Activated naive CD8-positive, alpha-beta T cell treated with anti-CD3 and anti-CD28 coated beads for 36 hours (primary cell): ENCODE measurements at regions not wholly inside any gene's neighbourhood (a gene's known extent, or its start where the extent isn't known, plus 50 kb on each side); places are given as distances from the start of the nearest gene placed in this dataset.
"Not testable (repeated sequence)": the region's sequence is repeated elsewhere in the genome, so short reads cannot be mapped to it uniquely, and the experiment has no call there.

Source experiments
- DNase-seq: peaks from one replicate; pipeline ENCODE4 v3.0.0; 2021
- H3K27ac Mint-ChIP-seq: one replicate; pipeline ENCODE4 v1.8.0; 2022; ENCODE audit warnings: mild to moderate bottlenecking, moderate library complexity, mixed read lengths
- H3K27me3 Mint-ChIP-seq: one replicate; pipeline ENCODE4 v1.8.0; 2022; ENCODE audit warnings: mild to moderate bottlenecking, mixed read lengths
- H3K36me3 Mint-ChIP-seq: one replicate; pipeline ENCODE4 v1.8.0; 2021; ENCODE audit warnings: mild to moderate bottlenecking, mixed read lengths
- H3K4me1 Mint-ChIP-seq: one replicate; pipeline ENCODE4 v1.8.0; 2021; ENCODE audit warnings: mixed read lengths
- H3K4me3 Mint-ChIP-seq: one replicate; pipeline ENCODE4 v1.8.0; 2022; ENCODE audit warnings: mild to moderate bottlenecking, moderate library complexity, mixed read lengths
- H3K9me3 Mint-ChIP-seq: one replicate; pipeline ENCODE4 v1.8.0; 2022; ENCODE audit warnings: mixed read lengths

DNA sequence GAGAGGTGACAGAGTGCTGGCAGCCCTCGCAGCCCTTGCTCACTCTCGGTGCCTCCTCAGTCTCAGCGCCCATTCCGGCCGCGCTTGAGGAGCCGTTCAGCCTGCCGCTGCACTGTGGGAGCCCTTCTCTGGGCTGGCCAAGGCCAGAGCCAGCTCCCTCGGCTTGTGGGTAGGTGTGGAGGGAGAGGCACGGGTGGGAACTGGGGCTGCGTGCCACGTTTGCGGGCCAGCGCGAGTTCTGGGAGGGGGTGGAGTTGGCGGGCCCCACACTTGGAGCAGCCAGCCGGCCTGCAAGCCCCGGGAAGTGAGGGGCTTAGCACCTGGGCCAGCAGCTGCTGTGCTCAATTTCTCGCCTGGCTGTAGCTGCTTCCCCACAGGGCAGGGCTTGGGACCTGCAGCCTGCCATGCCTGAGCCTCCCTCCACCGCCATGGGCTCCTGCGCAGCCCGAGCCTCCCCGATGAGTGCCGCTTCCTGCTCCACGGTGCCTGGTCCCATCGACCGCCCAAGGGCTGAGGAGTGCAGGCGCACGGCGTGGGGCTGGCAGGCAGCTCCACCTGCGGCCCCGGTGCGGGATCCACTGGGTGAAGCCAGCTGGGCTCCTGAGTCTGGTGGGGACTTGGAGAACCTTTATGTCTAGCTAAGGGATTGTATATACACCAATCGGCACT, 1278.1 kb downstream of the SUCLG1 start:
- not testable (repeated sequence) for H3K4me1 Mint-ChIP-seq, H3K4me3 Mint-ChIP-seq, H3K36me3 Mint-ChIP-seq, H3K27ac Mint-ChIP-seq, DNase-seq, H3K9me3 Mint-ChIP-seq, H3K27me3 Mint-ChIP-seq

DNA sequence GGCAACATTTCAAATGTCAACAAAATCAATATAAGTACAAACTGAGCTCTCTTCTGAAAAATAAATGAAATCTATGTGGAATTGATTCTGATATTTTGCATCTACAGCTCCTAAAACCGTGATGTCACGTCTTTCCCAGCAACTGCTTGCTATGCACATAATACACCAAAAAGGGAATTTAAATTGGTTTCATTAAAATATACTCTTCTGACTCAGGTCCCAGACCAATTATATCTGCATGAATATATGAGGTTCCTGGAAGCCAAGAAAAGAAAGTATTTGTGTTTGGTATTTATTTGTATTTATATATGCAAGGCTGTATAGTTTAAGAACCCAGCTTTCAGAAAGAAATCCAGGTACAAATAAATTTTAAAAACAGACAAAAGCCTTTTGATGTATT, 1282.5 kb downstream of the SUCLG1 start:
- no peak overlapping the region for H3K4me3 Mint-ChIP-seq
- no peaks in the 10 kb centered on the region for H3K36me3 Mint-ChIP-seq
- no peaks in the 10 kb centered on the region for H3K4me1 Mint-ChIP-seq
- peaks cover 2% of the 10 kb centered on the region for H3K9me3 Mint-ChIP-seq
- no peak overlapping the region for H3K27ac Mint-ChIP-seq
- no peaks in the 10 kb centered on the region for H3K27me3 Mint-ChIP-seq
- no peak for DNase-seq

DNA sequence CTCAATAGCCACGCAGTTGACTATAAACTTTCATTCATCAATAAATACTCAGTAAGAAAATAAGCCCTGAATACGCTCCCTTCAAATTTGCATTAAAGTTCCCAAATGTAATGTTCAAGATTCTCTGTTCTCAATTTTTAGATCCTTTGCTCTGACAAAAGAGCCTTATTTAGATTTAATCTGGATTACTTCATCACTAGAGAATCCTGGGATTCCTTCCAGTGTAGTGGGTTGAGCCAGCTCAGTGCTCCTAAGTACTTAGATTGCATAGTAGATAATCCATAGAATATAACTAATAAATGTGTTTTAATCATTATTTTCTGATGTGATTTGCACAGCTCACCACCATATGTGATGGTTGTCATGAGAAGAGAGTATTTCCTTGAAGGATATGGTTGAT, 1286.2 kb downstream of the SUCLG1 start:
- no peaks in the 10 kb centered on the region for H3K4me1 Mint-ChIP-seq
- no peak for DNase-seq
- H3K9me3 Mint-ChIP-seq, result peaks cover 3% of the 10 kb centered on the region
- no peaks in the 10 kb centered on the region for H3K27me3 Mint-ChIP-seq
- no peak overlapping the region for H3K27ac Mint-ChIP-seq
- H3K4me3 Mint-ChIP-seq, result no peak overlapping the region
- H3K36me3 Mint-ChIP-seq, result no peaks in the 10 kb centered on the region

DNA sequence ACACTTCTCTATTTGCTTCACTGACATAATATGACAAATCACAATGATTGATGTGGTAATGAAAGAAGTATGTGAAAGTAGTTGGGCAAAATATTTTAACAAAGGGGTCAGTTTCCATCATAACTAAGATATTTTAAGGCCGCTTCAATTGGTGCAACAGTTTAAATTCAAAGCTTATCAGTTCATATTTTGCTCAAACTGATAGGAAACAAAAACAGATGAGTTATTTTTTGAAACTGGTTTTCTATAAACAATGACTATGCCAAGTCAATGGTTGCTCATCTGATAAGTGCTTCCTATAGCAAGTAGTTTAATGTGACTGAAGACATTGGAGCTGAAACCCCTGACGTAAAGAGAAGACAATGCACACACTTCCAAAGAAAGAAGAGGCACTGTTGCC, 1290.7 kb downstream of the SUCLG1 start:
- Mint-ChIP-seq H3K4me3 (no peak overlapping the region), H3K36me3 (no peaks in the 10 kb centered on the region), H3K27ac (no peak overlapping the region), H3K9me3 (peaks cover 3% of the 10 kb centered on the region), H3K27me3 (no peaks in the 10 kb centered on the region), H3K4me1 (no peaks in the 10 kb centered on the region)
- DNase-seq, result no peak

DNA sequence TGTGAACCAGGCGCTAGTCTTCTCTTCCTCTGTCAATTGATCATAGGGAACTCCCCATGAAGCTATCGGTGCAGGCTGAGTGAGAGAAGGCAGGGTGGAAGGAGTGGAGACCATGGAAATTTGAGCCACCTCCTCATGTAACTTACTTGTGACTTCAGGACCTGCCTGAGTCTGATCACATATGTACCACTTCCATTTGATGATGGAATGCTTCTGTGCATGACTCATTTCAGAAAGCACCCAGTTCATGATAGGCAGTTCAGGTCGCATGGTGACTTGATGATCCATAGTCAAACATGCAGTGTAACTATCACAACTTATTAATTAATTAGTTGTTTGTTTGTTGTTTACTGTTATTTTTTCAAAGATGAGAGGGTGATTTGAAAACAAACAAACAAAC, 1296.7 kb downstream of the SUCLG1 start:
- Mint-ChIP-seq H3K27me3 (no peaks in the 10 kb centered on the region), H3K9me3 (no peaks in the 10 kb centered on the region), H3K36me3 (no peaks in the 10 kb centered on the region), H3K4me1 (no peaks in the 10 kb centered on the region), H3K27ac (no peak overlapping the region), H3K4me3 (no peak overlapping the region)
- no peak for DNase-seq

DNA sequence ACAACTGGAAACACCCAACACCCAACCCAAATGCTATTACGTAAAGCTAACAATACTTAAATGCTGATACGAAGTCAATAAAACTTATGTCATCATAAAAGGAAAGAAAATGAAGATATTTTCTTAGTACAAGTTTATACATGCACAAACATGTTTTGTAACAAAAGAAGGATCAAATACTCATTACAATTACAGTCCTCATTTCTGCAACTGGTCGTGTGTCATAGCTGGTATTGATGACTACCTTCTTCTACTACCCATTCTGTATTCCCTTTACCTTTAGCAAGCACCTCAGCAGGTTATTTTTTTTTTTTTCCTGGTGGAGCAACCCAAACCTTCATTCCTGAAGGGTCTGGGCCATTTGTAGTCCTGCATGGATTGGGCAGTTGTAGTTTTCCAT, 1298.5 kb downstream of the SUCLG1 start:
- peaks cover 2% of the 10 kb centered on the region for H3K9me3 Mint-ChIP-seq
- no peaks in the 10 kb centered on the region for H3K27me3 Mint-ChIP-seq
- H3K36me3 Mint-ChIP-seq, result no peaks in the 10 kb centered on the region
- no peak overlapping the region for H3K4me3 Mint-ChIP-seq
- H3K4me1 Mint-ChIP-seq, result no peaks in the 10 kb centered on the region
- H3K27ac Mint-ChIP-seq, result no peak overlapping the region
- no peak for DNase-seq

DNA sequence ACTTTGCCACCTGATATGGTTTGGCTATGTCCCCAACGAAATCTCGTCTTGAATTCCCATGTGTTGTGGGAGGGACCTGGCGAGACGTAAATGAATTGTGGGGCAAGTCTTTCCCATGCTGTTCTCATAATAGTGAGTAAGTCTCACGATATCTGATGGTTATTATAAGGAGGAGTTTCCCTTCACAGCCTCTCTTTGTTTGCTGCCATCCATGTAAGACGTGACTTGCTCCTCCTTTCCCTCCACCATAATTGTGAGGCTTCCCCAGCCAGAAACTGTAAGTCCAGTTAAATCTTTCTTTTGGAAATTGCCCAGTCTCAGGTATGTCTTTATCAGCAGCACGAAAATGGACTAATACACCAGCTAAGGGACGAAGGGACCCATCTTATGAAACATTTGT, 1303.3 kb downstream of the SUCLG1 start:
- Mint-ChIP-seq H3K36me3 (no peaks in the 10 kb centered on the region), H3K4me1 (no peaks in the 10 kb centered on the region), H3K4me3 (no peak overlapping the region), H3K27me3 (no peaks in the 10 kb centered on the region), H3K27ac (no peak overlapping the region), H3K9me3 (peaks cover 2% of the 10 kb centered on the region)
- no peak for DNase-seq

DNA sequence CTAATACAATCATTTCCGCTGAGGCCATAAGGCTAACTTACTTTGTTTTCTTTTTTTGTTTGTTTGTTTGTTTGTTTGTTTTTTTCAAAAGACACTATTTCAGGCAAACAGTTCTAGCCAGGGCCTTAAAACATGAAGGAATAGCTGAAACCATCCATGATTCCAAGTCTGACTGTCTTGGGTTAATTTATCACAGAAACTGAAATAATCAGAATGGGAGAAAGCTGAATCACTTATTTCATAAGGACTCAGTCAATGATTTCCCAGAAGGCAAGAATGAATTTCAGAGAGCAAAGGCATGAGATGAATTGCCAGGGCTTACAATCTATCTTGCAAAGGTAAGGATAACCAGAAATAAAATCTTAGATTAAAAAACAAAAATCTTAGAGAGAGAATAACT, 1315.1 kb downstream of the SUCLG1 start:
- Mint-ChIP-seq H3K4me3 (no peak overlapping the region), H3K27me3 (no peaks in the 10 kb centered on the region), H3K36me3 (no peaks in the 10 kb centered on the region), H3K27ac (no peak overlapping the region), H3K9me3 (peaks cover 4% of the 10 kb centered on the region), H3K4me1 (no peaks in the 10 kb centered on the region)
- no peak for DNase-seq

DNA sequence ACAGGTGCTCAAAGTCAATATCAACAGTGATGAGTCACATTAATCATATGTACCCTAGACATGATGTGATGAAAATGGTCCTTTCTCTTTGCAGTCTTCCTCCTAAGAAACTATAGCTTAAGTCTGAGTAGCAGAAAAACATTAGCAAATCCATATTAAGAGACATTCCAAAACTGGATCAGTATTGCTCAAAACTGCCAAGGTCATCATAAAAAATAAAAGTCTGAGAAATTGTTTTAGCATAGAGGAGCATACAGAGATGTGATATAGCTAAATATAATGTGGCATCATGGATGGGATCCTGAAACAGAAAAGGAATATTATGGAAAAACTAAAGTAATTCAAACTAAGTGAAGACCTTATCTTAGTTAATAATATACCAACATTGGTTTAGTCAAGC, 1316.1 kb downstream of the SUCLG1 start:
- Mint-ChIP-seq H3K4me1 (no peaks in the 10 kb centered on the region), H3K36me3 (no peaks in the 10 kb centered on the region), H3K27ac (no peak overlapping the region), H3K27me3 (no peaks in the 10 kb centered on the region), H3K9me3 (peaks cover 4% of the 10 kb centered on the region), H3K4me3 (no peak overlapping the region)
- no peak for DNase-seq

DNA sequence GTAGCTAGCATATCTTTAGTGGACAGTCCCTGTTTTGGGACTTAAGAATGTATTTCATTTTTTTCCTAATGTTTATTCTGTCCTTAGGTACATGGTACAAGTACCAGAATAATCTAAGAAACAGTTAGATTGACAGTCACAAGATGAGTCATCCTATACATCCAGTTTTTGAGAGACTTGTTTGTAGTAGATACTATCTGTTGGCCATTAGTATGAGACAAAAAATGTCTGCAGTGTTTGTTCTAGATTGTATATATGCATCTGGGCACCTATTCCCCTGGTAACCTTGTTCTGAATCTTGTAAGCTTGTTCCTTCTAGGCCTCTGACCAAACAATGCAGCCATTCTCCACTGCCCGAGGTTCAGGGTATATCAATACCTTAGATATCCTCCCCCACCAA, 1343.5 kb downstream of the SUCLG1 start:
- no peak for DNase-seq
- Mint-ChIP-seq H3K36me3 (no peaks in the 10 kb centered on the region), H3K27me3 (no peaks in the 10 kb centered on the region), H3K4me1 (no peaks in the 10 kb centered on the region), H3K27ac (no peak overlapping the region), H3K4me3 (no peak overlapping the region), H3K9me3 (no peaks in the 10 kb centered on the region)

DNA sequence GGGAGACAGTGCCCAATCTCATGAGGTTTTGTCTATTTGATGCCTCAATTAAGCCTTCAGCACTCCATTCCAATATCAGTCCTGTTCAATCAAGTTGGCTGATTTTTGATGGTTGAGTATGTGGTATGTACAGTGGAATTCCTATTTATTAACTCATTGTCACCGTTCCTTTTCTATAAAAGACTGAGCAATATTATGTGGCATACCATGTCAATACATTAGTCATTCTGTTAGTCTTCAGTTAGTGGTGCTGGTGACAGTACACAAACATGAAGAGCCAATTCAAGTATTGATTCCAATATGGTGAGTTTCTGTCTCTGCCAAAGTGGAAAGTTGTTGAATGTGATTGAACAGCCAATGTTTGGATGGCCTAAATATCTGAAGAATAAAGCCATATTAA, 1343.9 kb downstream of the SUCLG1 start:
- Mint-ChIP-seq H3K9me3 (no peaks in the 10 kb centered on the region), H3K4me3 (no peak overlapping the region), H3K4me1 (no peaks in the 10 kb centered on the region), H3K27ac (no peak overlapping the region), H3K36me3 (no peaks in the 10 kb centered on the region), H3K27me3 (no peaks in the 10 kb centered on the region)
- DNase-seq, result no peak

DNA sequence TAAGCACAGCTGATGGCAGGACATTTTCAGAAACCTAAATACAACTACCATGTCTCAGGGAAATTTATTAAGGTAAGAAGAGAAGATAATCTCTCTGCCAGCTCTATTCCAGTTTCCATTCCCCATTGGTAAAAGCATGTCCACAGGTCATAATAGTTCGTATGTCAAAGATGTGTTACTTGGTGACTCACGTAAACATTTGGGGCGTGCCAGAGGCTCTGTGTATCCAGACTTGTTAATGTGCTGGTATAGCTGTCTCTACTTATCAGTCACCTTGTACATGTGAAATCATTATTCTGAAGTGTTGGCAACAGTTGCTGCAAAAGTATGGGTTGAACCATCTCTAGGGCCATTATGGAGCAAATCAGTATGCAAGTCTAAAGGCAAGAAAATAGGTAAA, 1345.1 kb downstream of the SUCLG1 start:
- Mint-ChIP-seq H3K36me3 (no peaks in the 10 kb centered on the region), H3K27me3 (no peaks in the 10 kb centered on the region), H3K4me3 (no peak overlapping the region), H3K4me1 (no peaks in the 10 kb centered on the region), H3K27ac (no peak overlapping the region), H3K9me3 (peaks cover 3% of the 10 kb centered on the region)
- no peak for DNase-seq

DNA sequence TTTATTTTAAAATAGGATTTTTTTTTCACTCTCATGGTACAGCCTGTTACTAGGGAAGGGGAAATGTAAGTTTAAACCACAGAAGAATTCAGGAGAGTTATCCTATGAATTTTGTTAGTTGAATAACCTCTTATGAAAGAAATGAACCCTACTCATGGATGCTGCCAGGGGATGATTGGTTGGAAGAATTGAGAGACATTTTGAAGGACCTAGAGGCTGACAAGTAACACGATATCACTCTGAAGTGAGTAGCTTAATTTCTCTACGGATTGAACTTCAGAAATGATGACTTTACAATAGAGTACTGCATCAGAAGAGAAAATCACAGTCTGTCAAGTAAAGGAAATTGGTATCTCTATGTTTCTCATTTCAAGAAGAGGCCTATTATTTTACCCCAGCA, 1346.2 kb downstream of the SUCLG1 start:
- H3K4me3 Mint-ChIP-seq, result no peak overlapping the region
- H3K4me1 Mint-ChIP-seq, result no peaks in the 10 kb centered on the region
- no peak for DNase-seq
- no peaks in the 10 kb centered on the region for H3K36me3 Mint-ChIP-seq
- peaks cover 3% of the 10 kb centered on the region for H3K9me3 Mint-ChIP-seq
- H3K27ac Mint-ChIP-seq, result no peak overlapping the region
- H3K27me3 Mint-ChIP-seq, result no peaks in the 10 kb centered on the region

DNA sequence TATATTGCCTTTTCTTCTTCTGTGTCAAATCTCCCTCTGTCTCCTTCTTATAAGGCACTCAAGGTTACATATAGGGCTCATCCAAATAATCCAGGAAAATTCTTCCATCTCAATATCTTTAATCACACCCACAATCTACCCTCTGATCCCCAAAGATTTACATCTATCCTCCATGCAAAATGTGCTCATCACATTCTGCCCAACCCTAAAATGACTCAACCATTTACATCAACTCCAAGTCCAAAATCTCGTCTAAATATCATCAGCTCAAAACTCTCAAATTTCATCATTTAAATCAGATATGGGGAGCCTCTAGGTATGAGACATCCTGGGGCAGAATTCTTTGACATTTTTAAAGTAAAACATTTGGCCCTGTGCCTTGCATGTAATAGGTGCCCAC, 1349.8 kb downstream of the SUCLG1 start:
- no peaks in the 10 kb centered on the region for H3K4me1 Mint-ChIP-seq
- H3K36me3 Mint-ChIP-seq, result no peaks in the 10 kb centered on the region
- H3K4me3 Mint-ChIP-seq, result no peak overlapping the region
- H3K27ac Mint-ChIP-seq, result no peak overlapping the region
- no peaks in the 10 kb centered on the region for H3K27me3 Mint-ChIP-seq
- H3K9me3 Mint-ChIP-seq, result peaks cover 4% of the 10 kb centered on the region
- DNase-seq, result no peak

DNA sequence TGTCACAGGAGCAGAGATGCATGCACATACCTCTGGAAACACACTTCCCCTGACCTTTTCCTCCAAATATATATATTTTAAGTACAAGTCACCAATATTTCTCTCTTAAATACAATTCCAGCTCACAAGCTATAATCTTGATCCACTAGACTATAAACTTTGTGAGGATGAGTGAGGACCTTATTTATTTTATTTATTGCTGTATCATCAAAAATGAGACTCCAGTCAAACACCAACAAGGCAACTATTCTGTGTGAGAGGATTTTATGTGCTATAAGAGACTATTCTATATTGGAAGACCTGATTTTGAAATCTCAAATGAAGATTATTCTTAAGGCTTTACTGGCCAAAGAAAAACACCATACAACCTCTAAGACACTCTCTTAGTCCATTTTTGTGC, 1352.2 kb downstream of the SUCLG1 start:
- no peaks in the 10 kb centered on the region for H3K36me3 Mint-ChIP-seq
- no peaks in the 10 kb centered on the region for H3K4me1 Mint-ChIP-seq
- H3K27ac Mint-ChIP-seq, result no peak overlapping the region
- no peaks in the 10 kb centered on the region for H3K27me3 Mint-ChIP-seq
- H3K4me3 Mint-ChIP-seq, result no peak overlapping the region
- DNase-seq, result no peak
- peaks cover 4% of the 10 kb centered on the region for H3K9me3 Mint-ChIP-seq

DNA sequence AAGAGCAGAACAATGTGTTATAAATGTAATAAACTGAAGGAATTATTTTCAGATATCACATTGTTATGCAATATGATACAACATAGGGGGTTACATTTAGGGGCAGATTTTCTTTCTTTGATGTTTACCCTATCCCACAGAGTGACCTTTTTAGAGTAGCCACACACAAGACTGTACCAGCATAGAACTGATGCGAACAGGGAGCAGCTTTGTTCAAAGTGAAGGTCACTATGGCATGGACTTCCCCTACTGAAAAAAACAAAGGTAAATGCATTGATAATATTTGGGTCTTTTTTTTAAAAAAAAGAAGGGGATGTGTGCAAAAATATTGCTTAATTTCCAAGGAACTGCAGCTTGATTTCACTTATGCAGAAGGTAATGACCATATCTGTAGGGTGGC, 1354.9 kb downstream of the SUCLG1 start:
- Mint-ChIP-seq H3K36me3 (no peaks in the 10 kb centered on the region), H3K27me3 (no peaks in the 10 kb centered on the region), H3K4me1 (no peaks in the 10 kb centered on the region), H3K4me3 (no peak overlapping the region), H3K27ac (no peak overlapping the region), H3K9me3 (peaks cover 5% of the 10 kb centered on the region)
- no peak for DNase-seq

DNA sequence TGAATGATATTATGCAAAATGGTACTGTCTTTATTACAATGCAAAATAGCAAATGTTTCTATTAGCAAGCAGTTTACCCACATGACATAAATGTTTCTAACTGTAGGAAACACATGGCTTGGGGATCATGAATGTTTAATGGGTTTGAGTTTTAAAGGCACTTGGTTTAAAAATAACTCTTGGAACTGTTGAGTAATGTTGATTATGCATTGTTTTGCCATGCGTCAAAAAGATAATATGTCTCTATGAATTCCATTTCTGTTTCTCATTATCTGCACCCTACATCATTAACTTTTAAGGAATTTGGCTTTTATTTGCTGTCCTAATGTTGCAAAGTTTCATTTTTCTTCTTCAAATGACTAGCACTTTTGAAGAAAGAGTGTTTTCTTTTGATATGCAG, 1355.5 kb downstream of the SUCLG1 start:
- H3K27me3 Mint-ChIP-seq, result no peaks in the 10 kb centered on the region
- H3K4me1 Mint-ChIP-seq, result no peaks in the 10 kb centered on the region
- DNase-seq, result no peak
- no peaks in the 10 kb centered on the region for H3K36me3 Mint-ChIP-seq
- H3K27ac Mint-ChIP-seq, result no peak overlapping the region
- H3K9me3 Mint-ChIP-seq, result peaks cover 3% of the 10 kb centered on the region
- H3K4me3 Mint-ChIP-seq, result no peak overlapping the region
